ENCODE measurements at regions not wholly inside any gene's neighbourhood (a gene's known extent, or its start where the extent isn't known, plus 50 kb on each side); places are given as distances from the start of the nearest gene placed in this dataset.

- WGBS (ENCODE audit: insufficient coverage), result no CpG with 5 or more reads among the region's 1 CpG
- no peak for TF ChIP-seq EZH2 (IDR thresholded peaks at IDR 0.05; ENCODE audit: borderline replicate concordance, insufficient read depth, low read depth, low read length, poor library complexity, severe bottlenecking)
- no peak for TF ChIP-seq CTCF (IDR thresholded peaks at IDR 0.05)
- Mint-ChIP-seq H3K27me3 (peaks cover 41% of the 10 kb centered on the region), H3K4me1 (no peaks in the 10 kb centered on the region), H3K27ac (no peak overlapping the region), H3K9me3 (ENCODE audit: insufficient read depth) (no peaks in the 10 kb centered on the region), H3K4me3 (no peak overlapping the region)
- Histone ChIP-seq H3K9ac (ENCODE audit: low read length) (no peak overlapping the region), H2AFZ (ENCODE audit: insufficient read depth, low read depth, low read length, poor library complexity, severe bottlenecking) (no peak overlapping the region), H3K4me3 (ENCODE audit: control extremely low read depth in 1 of 5, extremely low read depth in 1 of 5, insufficient read depth in 1 of 5, low read depth in 2 of 5, low read length in 4 of 5) (no peak overlapping the region), H3K9me3 (ENCODE audit: control extremely low read depth in 1 of 3, control insufficient read depth in 2 of 3, insufficient read depth in 1 of 3, low read length in 2 of 3) (peaks cover 0 to 1% (median 0%) of the 10 kb centered on the region in 3 donors), H3K36me3 (replicated peaks in 1 of 2; ENCODE audit: control extremely low read depth in 1 of 2, control insufficient read depth in 1 of 2, extremely low read depth in 1 of 2, insufficient read depth in 2 of 2, low read length in 1 of 2) (no peaks in the 10 kb centered on the region), H3K4me1 (ENCODE audit: control insufficient read depth in 2 of 2, insufficient read depth in 2 of 2, low read length in 2 of 2) (no peaks in the 10 kb centered on the region), H4K20me1 (ENCODE audit: control insufficient read depth, insufficient read depth, low read length, poor library complexity, severe bottlenecking) (no peaks in the 10 kb centered on the region), H3K27me3 (replicated peaks in 1 of 4; ENCODE audit: control extremely low read depth in 1 of 4, control insufficient read depth in 3 of 4, insufficient read depth in 4 of 4, low read length in 3 of 4) (peaks cover 0 to 10% (median 2%) of the 10 kb centered on the region in 4 experiments), H3K4me2 (replicated peaks; ENCODE audit: low read depth, low read length, poor library complexity, severe bottlenecking) (no peak overlapping the region), H3K27ac (ENCODE audit: low read length in 2 of 2) (no peak overlapping the region), H3K79me2 (ENCODE audit: control insufficient read depth, insufficient read depth, low read length) (no peaks in the 10 kb centered on the region)
- no peak for ATAC-seq (ENCODE audit: low read depth)
- CTCF ChIA-PET, result no interaction called here
- no peak for DNase-seq
- POLR2A ChIA-PET, result no interaction called here
- intact Hi-C loops (cut with micrococcal nuclease), result no loop called here
Observed at GRCh38 chr15:57832183-57832582, 125.7 kb downstream of the POLR2M start.

GRCh38 chr15:57835119-57835518, 128.6 kb downstream of the POLR2M start:
- no peaks in the 10 kb centered on the region for H3K9me3 Mint-ChIP-seq (ENCODE audit: insufficient read depth)
- Histone ChIP-seq H3K4me3 (ENCODE audit: control extremely low read depth in 1 of 5, extremely low read depth in 1 of 5, insufficient read depth in 1 of 5, low read depth in 2 of 5, low read length in 4 of 5) (no peak overlapping the region), H3K36me3 (replicated peaks in 1 of 2; ENCODE audit: control extremely low read depth in 1 of 2, control insufficient read depth in 1 of 2, extremely low read depth in 1 of 2, insufficient read depth in 2 of 2, low read length in 1 of 2) (no peaks in the 10 kb centered on the region), H3K9me3 (ENCODE audit: control extremely low read depth in 1 of 3, control insufficient read depth in 2 of 3, insufficient read depth in 1 of 3, low read length in 2 of 3) (peaks cover 0 to 1% (median 0%) of the 10 kb centered on the region in 3 donors), H3K9ac (ENCODE audit: low read length) (no peak overlapping the region), H4K20me1 (ENCODE audit: control insufficient read depth, insufficient read depth, low read length, poor library complexity, severe bottlenecking) (no peaks in the 10 kb centered on the region), H2AFZ (ENCODE audit: insufficient read depth, low read depth, low read length, poor library complexity, severe bottlenecking) (no peak overlapping the region), H3K27ac (ENCODE audit: low read length in 2 of 2) (no peak overlapping the region), H3K27me3 (replicated peaks in 1 of 4; ENCODE audit: control extremely low read depth in 1 of 4, control insufficient read depth in 3 of 4, insufficient read depth in 4 of 4, low read length in 3 of 4) (peaks cover 0 to 10% (median 2%) of the 10 kb centered on the region in 4 experiments), H3K4me2 (replicated peaks; ENCODE audit: low read depth, low read length, poor library complexity, severe bottlenecking) (no peak overlapping the region), H3K79me2 (ENCODE audit: control insufficient read depth, insufficient read depth, low read length) (no peaks in the 10 kb centered on the region), H3K4me1 (ENCODE audit: control insufficient read depth in 2 of 2, insufficient read depth in 2 of 2, low read length in 2 of 2) (no peaks in the 10 kb centered on the region)
- no peak overlapping the region for H3K4me3 Mint-ChIP-seq
- H3K4me1 Mint-ChIP-seq, result no peaks in the 10 kb centered on the region
- ATAC-seq (ENCODE audit: low read depth) (no peak), DNase-seq (no peak)
- no peak for TF ChIP-seq EZH2 (IDR thresholded peaks at IDR 0.05; ENCODE audit: borderline replicate concordance, insufficient read depth, low read depth, low read length, poor library complexity, severe bottlenecking)
- TF ChIP-seq CTCF (IDR thresholded peaks at IDR 0.05), result no peak
- no peak overlapping the region for H3K27ac Mint-ChIP-seq
- CTCF ChIA-PET, result no interaction called here
- WGBS (ENCODE audit: insufficient coverage), result 100% methylated on average over 1 of the region's 3 CpGs
- intact Hi-C loops (cut with micrococcal nuclease), result no loop called here
- H3K27me3 Mint-ChIP-seq, result peaks cover 25% of the 10 kb centered on the region
- POLR2A ChIA-PET, result no interaction called here
